Trophoblast cell (in vitro differentiated cells and primary cell): ENCODE measurements at regions not wholly inside any gene's neighbourhood (a gene's known extent, or its start where the extent isn't known, plus 50 kb on each side); places are given as distances from the start of the nearest gene placed in this dataset.
A peak's percentile ranks its signal among the peaks of the same experiment; 100 is the strongest.
"Not testable (repeated sequence)": the region's sequence is repeated elsewhere in the genome, so short reads cannot be mapped to it uniquely, and the experiment has no call there.

ENCODE experiments used
- DNase-seq, 2 donors: peaks; one replicate each; pipeline ENCODE4 v3.0.0-alpha.2; 2016
- H2AFZ ChIP-seq: 2 replicates; pipeline ENCODE4 v1.6.1; 2013; ENCODE audit warnings: low read length, moderate library complexity, mild to moderate bottlenecking; ENCODE audit not compliant: insufficient read depth, poor library complexity
- H2AK5ac ChIP-seq: 2 replicates; pipeline ENCODE4 v1.6.1; 2013; ENCODE audit warnings: mild to moderate bottlenecking, low read length
- H2BK120ac ChIP-seq: 2 replicates; pipeline ENCODE4 v1.6.1; 2013; ENCODE audit warnings: low read length, mild to moderate bottlenecking, moderate library complexity; ENCODE audit not compliant: insufficient read depth, poor library complexity
- H2BK12ac ChIP-seq: 2 replicates; pipeline ENCODE4 v1.6.1; 2013; ENCODE audit warnings: mild to moderate bottlenecking, low read length, moderate library complexity
- H2BK5ac ChIP-seq: 2 replicates; pipeline ENCODE4 v1.6.1; 2013; ENCODE audit warnings: low read length, low read depth, moderate library complexity, mild to moderate bottlenecking; ENCODE audit not compliant: poor library complexity
- H3K14ac ChIP-seq: 2 replicates; pipeline ENCODE4 v1.6.1; 2013; ENCODE audit warnings: mild to moderate bottlenecking, low read length
- H3K18ac ChIP-seq: 2 replicates; pipeline ENCODE4 v1.6.1; 2013; ENCODE audit warnings: mild to moderate bottlenecking, low read length
- H3K23ac ChIP-seq: 2 replicates; pipeline ENCODE4 v1.6.1; 2013; ENCODE audit warnings: low read length
- H3K27ac ChIP-seq: 2 replicates; pipeline ENCODE4 v1.5.1; 2013; ENCODE audit warnings: low read depth, mild to moderate bottlenecking, inconsistent platforms, low read length, moderate library complexity
- H3K27me3 ChIP-seq: 2 replicates; pipeline ENCODE4 v1.6.1; 2013; ENCODE audit warnings: inconsistent platforms, mild to moderate bottlenecking, low read length, moderate library complexity; ENCODE audit not compliant: insufficient read depth
- H3K36me3 ChIP-seq, 2 experiments: 1 replicate in 1 of 2; 2 replicates in 1 of 2; pipeline ENCODE4 v1.6.1; 2013; ENCODE audit warnings: low read length in 2 of 2, mild to moderate bottlenecking in 2 of 2, moderate library complexity in 1 of 2; ENCODE audit not compliant: insufficient read depth in 2 of 2, control insufficient read depth in 1 of 2
- H3K4ac ChIP-seq: 2 replicates; pipeline ENCODE4 v1.6.1; 2013; ENCODE audit warnings: low read depth, mild to moderate bottlenecking, low read length, moderate library complexity
- H3K4me1 ChIP-seq, 2 experiments: 1 replicate in 1 of 2; 2 replicates in 1 of 2; pipeline ENCODE4 v1.6.1; 2013; ENCODE audit warnings: low read length in 2 of 2, mild to moderate bottlenecking in 2 of 2, moderate library complexity in 1 of 2; ENCODE audit not compliant: insufficient read depth in 2 of 2, control insufficient read depth in 1 of 2
- H3K4me2 ChIP-seq: 2 replicates; pipeline ENCODE4 v1.6.1; 2013; ENCODE audit warnings: inconsistent platforms, mild to moderate bottlenecking, low read length, moderate library complexity
- H3K4me3 ChIP-seq: 2 replicates; pipeline ENCODE4 v1.5.1; 2013; ENCODE audit warnings: mild to moderate bottlenecking, low read depth, low read length, inconsistent platforms
- H3K79me1 ChIP-seq: one replicate; pipeline ENCODE4 v1.6.1; 2013; ENCODE audit warnings: low read length
- H3K79me2 ChIP-seq: 2 replicates; pipeline ENCODE4 v1.6.1; 2013; ENCODE audit warnings: low read length, mild to moderate bottlenecking; ENCODE audit not compliant: control insufficient read depth, insufficient read depth, poor library complexity
- H3K9ac ChIP-seq: 2 replicates; pipeline ENCODE4 v1.6.1; 2013; ENCODE audit warnings: mild to moderate bottlenecking, low read length
- H3K9me3 ChIP-seq: 2 replicates; pipeline ENCODE4 v1.6.1; 2013; ENCODE audit warnings: low read depth, mild to moderate bottlenecking, control low read depth, inconsistent platforms, low read length; ENCODE audit not compliant: insufficient read depth
- H4K12ac ChIP-seq: 2 replicates; pipeline ENCODE4 v1.6.1; 2013; ENCODE audit warnings: low read depth, mild to moderate bottlenecking, low read length, moderate library complexity
- H4K8ac ChIP-seq: 2 replicates; pipeline ENCODE4 v1.6.1; 2013; ENCODE audit warnings: low read depth, mild to moderate bottlenecking, low read length, moderate library complexity
- H4K91ac ChIP-seq: one replicate; pipeline ENCODE4 v1.6.1; 2013; ENCODE audit warnings: low read depth, mild to moderate bottlenecking, low read length, moderate library complexity
- WGBS: extraction: QIAGEN DNeasy Blood & Tissue Kit; methylation state at CpG from one replicate; pipeline ENCODE4 v1.1.7; 2013; ENCODE audit warnings: missing lambda C conversion rate; ENCODE audit not compliant: insufficient read length, insufficient coverage; ENCODE audit errors: extremely low coverage; 5-methylcytosine and 5-hydroxymethylcytosine counted together

GRCh38 chr2:90036335-90036734 lies 1344.9 kb downstream of the RPIA start:
- not testable (repeated sequence) for H4K12ac ChIP-seq, H3K4ac ChIP-seq, H2BK5ac ChIP-seq, H3K4me1 ChIP-seq, H3K27ac ChIP-seq, H2AFZ ChIP-seq, H3K36me3 ChIP-seq, H3K27me3 ChIP-seq, H3K14ac ChIP-seq, H3K9me3 ChIP-seq, H3K18ac ChIP-seq, H2BK120ac ChIP-seq, H4K91ac ChIP-seq, H3K23ac ChIP-seq, H2AK5ac ChIP-seq, H3K79me2 ChIP-seq, H3K4me2 ChIP-seq, H3K79me1 ChIP-seq, H4K8ac ChIP-seq, H2BK12ac ChIP-seq, H3K4me3 ChIP-seq, H3K9ac ChIP-seq
- DNase-seq, result peak; percentile 3 to 39
- no CpG with 5 or more reads among the region's 1 CpG for WGBS

- not testable (repeated sequence) for H3K79me1 ChIP-seq, H2AFZ ChIP-seq, H3K36me3 ChIP-seq, H3K4me2 ChIP-seq, H4K91ac ChIP-seq, H3K23ac ChIP-seq, H3K9ac ChIP-seq, H3K27me3 ChIP-seq, H3K14ac ChIP-seq, H2BK120ac ChIP-seq, H4K8ac ChIP-seq, H2BK12ac ChIP-seq, H3K4me1 ChIP-seq, H3K9me3 ChIP-seq, H2BK5ac ChIP-seq, H4K12ac ChIP-seq, H3K18ac ChIP-seq, H2AK5ac ChIP-seq, H3K4ac ChIP-seq, H3K4me3 ChIP-seq, H3K27ac ChIP-seq, H3K79me2 ChIP-seq
- WGBS, result no CpG with 5 or more reads among the region's 4 CpGs
- peak in 1 of 2 donors; percentile 2 for DNase-seq
Measured at GRCh38 chr2:90039093-90039492, 1347.6 kb downstream of the RPIA start.

GRCh38 chr2:90047776-90048175 lies 1356.3 kb downstream of the RPIA start:
- H4K8ac ChIP-seq, H2BK120ac ChIP-seq, H3K4ac ChIP-seq, H3K18ac ChIP-seq, H3K14ac ChIP-seq, H4K12ac ChIP-seq, H3K9ac ChIP-seq, H3K79me1 ChIP-seq, H4K91ac ChIP-seq, H3K79me2 ChIP-seq, H3K4me1 ChIP-seq, H2BK12ac ChIP-seq, H3K4me2 ChIP-seq, H3K23ac ChIP-seq, H2BK5ac ChIP-seq, H3K27ac ChIP-seq, H2AFZ ChIP-seq, H3K4me3 ChIP-seq, DNase-seq, H3K27me3 ChIP-seq, H3K9me3 ChIP-seq, H3K36me3 ChIP-seq, H2AK5ac ChIP-seq: not testable (repeated sequence)
- WGBS, result no CpG with 5 or more reads among the region's 1 CpG

GRCh38 chr2:90052113-90052631 lies 1360.7 kb downstream of the RPIA start:
- H2BK120ac ChIP-seq, H3K14ac ChIP-seq, H3K27me3 ChIP-seq, H3K4me2 ChIP-seq, H2BK5ac ChIP-seq, H3K4ac ChIP-seq, H3K9me3 ChIP-seq, DNase-seq, H3K4me3 ChIP-seq, H2AK5ac ChIP-seq, H3K27ac ChIP-seq, H3K23ac ChIP-seq, H4K8ac ChIP-seq, H2BK12ac ChIP-seq, H4K91ac ChIP-seq, H2AFZ ChIP-seq, H3K4me1 ChIP-seq, H4K12ac ChIP-seq, H3K79me2 ChIP-seq, H3K79me1 ChIP-seq, H3K18ac ChIP-seq, H3K9ac ChIP-seq, H3K36me3 ChIP-seq: not testable (repeated sequence)
